ENCODE measurements at regions not wholly inside any gene's neighbourhood (a gene's known extent, or its start where the extent isn't known, plus 50 kb on each side); places are given as distances from the start of the nearest gene placed in this dataset.

- Histone ChIP-seq H3K27me3 (ENCODE audit: insufficient read depth) (no peaks in the 10 kb centered on the region), H3K79me2 (replicated peaks; ENCODE audit: insufficient read depth) (no peaks in the 10 kb centered on the region), H4K20me1 (replicated peaks; ENCODE audit: insufficient read depth) (no peaks in the 10 kb centered on the region), H3K27ac (ENCODE audit: low read depth) (no peak overlapping the region), H2AFZ (no peak overlapping the region), H3K4me1 (ENCODE audit: insufficient read depth) (no peaks in the 10 kb centered on the region), H3K4me3 (no peak overlapping the region), H3K9me2 (ENCODE audit: insufficient read depth) (no peaks in the 10 kb centered on the region), H3K4me2 (no peak overlapping the region), H3F3A (replicated peaks; ENCODE audit: low read depth) (no peaks in the 10 kb centered on the region), H3K36me3 (ENCODE audit: insufficient read depth) (no peaks in the 10 kb centered on the region)
- Mint-ChIP-seq H3K27ac (no peak overlapping the region; the same call in 1 of the 2 replicates), H3K27me3 (ENCODE audit: insufficient read depth, low read depth, poor library complexity) (peaks cover 8% of the 10 kb centered on the region), H3K9me3 (no peaks in the 10 kb centered on the region), H3K4me1 (peaks cover 4% of the 10 kb centered on the region), H3K36me3 (ENCODE audit: low read depth) (peaks cover 6% of the 10 kb centered on the region; the same call in 1 of the 3 replicates), H3K4me3 (no peak overlapping the region)
- DNase-seq (ENCODE audit: low spot score) (peak; percentile 33), ATAC-seq (peak; percentile 28; the same call in 2 of the 3 replicates)
- TF ChIP-seq REST (IDR thresholded peaks at IDR 0.05; ENCODE audit: unreplicated experiment): no peak
- TF ChIP-seq, protein P1, sequence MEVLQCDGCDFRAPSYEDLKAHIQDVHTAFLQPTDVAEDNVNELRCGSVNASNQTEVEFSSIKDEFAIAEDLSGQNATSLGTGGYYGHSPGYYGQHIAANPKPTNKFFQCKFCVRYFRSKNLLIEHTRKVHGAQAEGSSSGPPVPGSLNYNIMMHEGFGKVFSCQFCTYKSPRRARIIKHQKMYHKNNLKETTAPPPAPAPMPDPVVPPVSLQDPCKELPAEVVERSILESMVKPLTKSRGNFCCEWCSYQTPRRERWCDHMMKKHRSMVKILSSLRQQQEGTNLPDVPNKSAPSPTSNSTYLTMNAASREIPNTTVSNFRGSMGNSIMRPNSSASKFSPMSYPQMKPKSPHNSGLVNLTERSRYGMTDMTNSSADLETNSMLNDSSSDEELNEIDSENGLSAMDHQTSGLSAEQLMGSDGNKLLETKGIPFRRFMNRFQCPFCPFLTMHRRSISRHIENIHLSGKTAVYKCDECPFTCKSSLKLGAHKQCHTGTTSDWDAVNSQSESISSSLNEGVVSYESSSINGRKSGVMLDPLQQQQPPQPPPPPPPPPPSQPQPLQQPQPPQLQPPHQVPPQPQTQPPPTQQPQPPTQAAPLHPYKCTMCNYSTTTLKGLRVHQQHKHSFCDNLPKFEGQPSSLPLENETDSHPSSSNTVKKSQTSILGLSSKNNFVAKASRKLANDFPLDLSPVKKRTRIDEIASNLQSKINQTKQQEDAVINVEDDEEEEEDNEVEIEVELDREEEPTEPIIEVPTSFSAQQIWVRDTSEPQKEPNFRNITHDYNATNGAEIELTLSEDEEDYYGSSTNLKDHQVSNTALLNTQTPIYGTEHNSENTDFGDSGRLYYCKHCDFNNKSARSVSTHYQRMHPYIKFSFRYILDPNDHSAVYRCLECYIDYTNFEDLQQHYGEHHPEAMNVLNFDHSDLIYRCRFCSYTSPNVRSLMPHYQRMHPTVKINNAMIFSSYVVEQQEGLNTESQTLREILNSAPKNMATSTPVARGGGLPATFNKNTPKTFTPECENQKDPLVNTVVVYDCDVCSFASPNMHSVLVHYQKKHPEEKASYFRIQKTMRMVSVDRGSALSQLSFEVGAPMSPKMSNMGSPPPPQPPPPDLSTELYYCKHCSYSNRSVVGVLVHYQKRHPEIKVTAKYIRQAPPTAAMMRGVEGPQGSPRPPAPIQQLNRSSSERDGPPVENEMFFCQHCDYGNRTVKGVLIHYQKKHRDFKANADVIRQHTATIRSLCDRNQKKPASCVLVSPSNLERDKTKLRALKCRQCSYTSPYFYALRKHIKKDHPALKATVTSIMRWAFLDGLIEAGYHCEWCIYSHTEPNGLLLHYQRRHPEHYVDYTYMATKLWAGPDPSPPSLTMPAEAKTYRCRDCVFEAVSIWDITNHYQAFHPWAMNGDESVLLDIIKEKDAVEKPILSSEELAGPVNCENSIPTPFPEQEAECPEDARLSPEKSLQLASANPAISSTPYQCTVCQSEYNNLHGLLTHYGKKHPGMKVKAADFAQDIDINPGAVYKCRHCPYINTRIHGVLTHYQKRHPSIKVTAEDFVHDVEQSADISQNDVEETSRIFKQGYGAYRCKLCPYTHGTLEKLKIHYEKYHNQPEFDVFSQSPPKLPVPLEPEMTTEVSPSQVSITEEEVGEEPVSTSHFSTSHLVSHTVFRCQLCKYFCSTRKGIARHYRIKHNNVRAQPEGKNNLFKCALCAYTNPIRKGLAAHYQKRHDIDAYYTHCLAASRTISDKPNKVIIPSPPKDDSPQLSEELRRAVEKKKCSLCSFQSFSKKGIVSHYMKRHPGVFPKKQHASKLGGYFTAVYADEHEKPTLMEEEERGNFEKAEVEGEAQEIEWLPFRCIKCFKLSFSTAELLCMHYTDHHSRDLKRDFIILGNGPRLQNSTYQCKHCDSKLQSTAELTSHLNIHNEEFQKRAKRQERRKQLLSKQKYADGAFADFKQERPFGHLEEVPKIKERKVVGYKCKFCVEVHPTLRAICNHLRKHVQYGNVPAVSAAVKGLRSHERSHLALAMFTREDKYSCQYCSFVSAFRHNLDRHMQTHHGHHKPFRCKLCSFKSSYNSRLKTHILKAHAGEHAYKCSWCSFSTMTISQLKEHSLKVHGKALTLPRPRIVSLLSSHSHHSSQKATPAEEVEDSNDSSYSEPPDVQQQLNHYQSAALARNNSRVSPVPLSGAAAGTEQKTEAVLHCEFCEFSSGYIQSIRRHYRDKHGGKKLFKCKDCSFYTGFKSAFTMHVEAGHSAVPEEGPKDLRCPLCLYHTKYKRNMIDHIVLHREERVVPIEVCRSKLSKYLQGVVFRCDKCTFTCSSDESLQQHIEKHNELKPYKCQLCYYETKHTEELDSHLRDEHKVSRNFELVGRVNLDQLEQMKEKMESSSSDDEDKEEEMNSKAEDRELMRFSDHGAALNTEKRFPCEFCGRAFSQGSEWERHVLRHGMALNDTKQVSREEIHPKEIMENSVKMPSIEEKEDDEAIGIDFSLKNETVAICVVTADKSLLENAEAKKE (CRISPR knock-in tag; IDR thresholded peaks at IDR 0.05): no peak
- TF ChIP-seq CTCF (conservative IDR thresholded peaks at IDR 0.05; ENCODE audit: low read depth in 2 of 2): no peak
- no peak for TF ChIP-seq NANOG (IDR thresholded peaks at IDR 0.05; ENCODE audit: borderline replicate concordance)
- no peak for TF ChIP-seq EZH2 (IDR thresholded peaks at IDR 0.05; ENCODE audit: low read depth, unreplicated experiment)
- TF ChIP-seq STAT1 (IDR thresholded peaks at IDR 0.05; ENCODE audit: unreplicated experiment): no peak
- TF ChIP-seq, protein P2, sequence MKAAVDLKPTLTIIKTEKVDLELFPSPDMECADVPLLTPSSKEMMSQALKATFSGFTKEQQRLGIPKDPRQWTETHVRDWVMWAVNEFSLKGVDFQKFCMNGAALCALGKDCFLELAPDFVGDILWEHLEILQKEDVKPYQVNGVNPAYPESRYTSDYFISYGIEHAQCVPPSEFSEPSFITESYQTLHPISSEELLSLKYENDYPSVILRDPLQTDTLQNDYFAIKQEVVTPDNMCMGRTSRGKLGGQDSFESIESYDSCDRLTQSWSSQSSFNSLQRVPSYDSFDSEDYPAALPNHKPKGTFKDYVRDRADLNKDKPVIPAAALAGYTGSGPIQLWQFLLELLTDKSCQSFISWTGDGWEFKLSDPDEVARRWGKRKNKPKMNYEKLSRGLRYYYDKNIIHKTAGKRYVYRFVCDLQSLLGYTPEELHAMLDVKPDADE (IDR thresholded peaks at IDR 0.05): no peak
- TF ChIP-seq POLR2AphosphoS5 (IDR thresholded peaks at IDR 0.05; ENCODE audit: low read depth): no peak
- no peak for TF ChIP-seq ZNF114 (CRISPR knock-in tag; IDR thresholded peaks at IDR 0.05)
These were observed 128.6 kb upstream of the KCTD7 start for GRCh38 chr7:66500087-66500486.
